Mammary epithelial cell (primary cell): ENCODE measurements at regions not wholly inside any gene's neighbourhood (a gene's known extent, or its start where the extent isn't known, plus 50 kb on each side); places are given as distances from the start of the nearest gene placed in this dataset.

Source experiments
- CTCF ChIP-seq, 2 donors: IDR thresholded peaks in 1 of 2; conservative IDR thresholded peaks in 1 of 2; 2 replicates each; pipeline ENCODE4 v1.5.1; 2011 to 2012; ENCODE audit warnings: inconsistent platforms in 2 of 2, low read length in 2 of 2, mild to moderate bottlenecking in 2 of 2, control low read depth in 1 of 2, low read depth in 1 of 2; ENCODE audit not compliant: insufficient read depth in 1 of 2; ENCODE audit errors: extremely low read depth in 1 of 2
- EZH2 ChIP-seq: IDR thresholded peaks from 2 replicates; pipeline ENCODE4 v1.6.1; 2012; ENCODE audit warnings: low read length, inconsistent platforms, borderline replicate concordance

- TF ChIP-seq CTCF (conservative IDR thresholded peaks at IDR 0.05 in 1 of 2, IDR thresholded peaks at IDR 0.05 in 1 of 2; ENCODE audit: extremely low read depth in 1 of 2, insufficient read depth in 1 of 2, low read depth in 1 of 2, low read length in 2 of 2) (peak in 1 of 2 donors; percentile 37), EZH2 (no peak)
Measured at GRCh38 chr18:10076502-10077030, 162.8 kb downstream of the VAPA start.
